ENCODE measurements at regions not wholly inside any gene's neighbourhood (a gene's known extent, or its start where the extent isn't known, plus 50 kb on each side); places are given as distances from the start of the nearest gene placed in this dataset.

- TF ChIP-seq POLR2AphosphoS5 (IDR thresholded peaks at IDR 0.05): no peak
- TF ChIP-seq CTCF (IDR thresholded peaks at IDR 0.05): no peak
- TF ChIP-seq POLR2A (IDR thresholded peaks at IDR 0.05): no peak
- TF ChIP-seq EP300 (IDR thresholded peaks at IDR 0.05): no peak
These were observed 148.1 kb downstream of the ADSS2 start for GRCh38 chr1:244303610-244303969.
